ENCODE measurements at regions not wholly inside any gene's neighbourhood (a gene's known extent, or its start where the extent isn't known, plus 50 kb on each side); places are given as distances from the start of the nearest gene placed in this dataset.

DNA sequence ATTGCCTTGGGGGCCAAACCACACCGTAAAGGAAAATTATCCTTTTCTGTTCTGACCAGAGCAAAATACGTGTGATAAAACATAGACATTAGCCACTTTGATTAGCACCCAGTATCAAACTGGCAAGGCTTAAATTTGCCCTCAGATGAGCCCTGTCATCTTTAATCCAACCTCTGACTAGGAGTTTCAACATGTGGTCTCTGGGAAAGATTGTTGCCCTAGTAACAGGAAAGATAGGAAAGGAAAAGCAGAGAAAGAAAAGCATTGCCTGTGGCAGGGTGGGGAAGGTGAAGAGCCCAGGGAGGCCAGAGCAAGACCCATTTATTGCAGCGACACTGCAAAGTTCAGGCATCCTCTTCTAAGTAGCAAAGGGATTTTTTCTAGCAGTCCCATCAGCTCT is 181.5 kb upstream of the SCN7A start:
- TF ChIP-seq YY1 (IDR thresholded peaks at IDR 0.05; ENCODE audit: insufficient read depth, insufficient read length) (no peak), ZNF274 (IDR thresholded peaks at IDR 0.05; ENCODE audit: low read depth, low read length) (no peak), SUZ12 (IDR thresholded peaks at IDR 0.05; ENCODE audit: extremely low read depth, insufficient read depth, insufficient read length) (no peak)

All from NT2/D1 (cell line).